ENCODE measurements at regions not wholly inside any gene's neighbourhood (a gene's known extent, or its start where the extent isn't known, plus 50 kb on each side); places are given as distances from the start of the nearest gene placed in this dataset.

- H3K79me2 ChIP-seq (ENCODE audit: insufficient read depth, low read length), result no peaks in the 10 kb centered on the region
- H3K9me3 ChIP-seq (ENCODE audit: low read length), result no peaks in the 10 kb centered on the region
Observed at GRCh38 chr5:166898166-166898565, 1393.3 kb upstream of the WWC1 start.

DNA sequence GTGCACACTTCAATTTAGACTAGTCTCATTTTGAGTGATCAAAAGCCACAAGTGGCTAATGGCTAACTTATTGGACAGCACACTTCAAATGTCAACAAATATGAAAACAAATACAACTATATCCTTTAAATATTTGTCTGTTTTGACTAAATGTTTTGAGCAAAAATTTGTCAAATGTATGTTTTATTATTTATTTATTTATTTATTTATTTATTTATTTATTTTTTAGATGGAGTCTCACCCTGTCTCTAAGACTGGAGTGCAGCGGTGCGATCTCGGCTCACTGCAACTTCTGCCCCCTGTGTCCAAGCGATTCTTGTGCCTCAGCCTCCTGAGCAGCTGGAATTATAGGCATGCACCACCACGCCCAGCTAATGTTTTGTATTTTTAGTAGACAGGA, 1392.1 kb upstream of the WWC1 start:
- no peaks in the 10 kb centered on the region for H3K4me1 ChIP-seq (ENCODE audit: insufficient read depth, low read length, severe bottlenecking)
- H3K4me3 ChIP-seq (ENCODE audit: low read depth, low read length, poor library complexity, severe bottlenecking), result no peak overlapping the region
- no peaks in the 10 kb centered on the region for H3K9me2 ChIP-seq (ENCODE audit: low read depth, low read length)
- H3K9ac ChIP-seq (ENCODE audit: low read length), result no peak overlapping the region
- H2AFZ ChIP-seq (ENCODE audit: low read length), result no peak overlapping the region
- H3K36me3 ChIP-seq (ENCODE audit: insufficient read depth, low read length), result no peaks in the 10 kb centered on the region
- H4K20me1 ChIP-seq (ENCODE audit: insufficient read depth, low read length), result no peaks in the 10 kb centered on the region
- H3K79me2 ChIP-seq (ENCODE audit: insufficient read depth, low read length), result no peaks in the 10 kb centered on the region
- no peak overlapping the region for H3K27ac ChIP-seq (ENCODE audit: low read depth, low read length, poor library complexity, severe bottlenecking)
- no peaks in the 10 kb centered on the region for H3K9me3 ChIP-seq (ENCODE audit: low read length)
- TF ChIP-seq CTCF (IDR thresholded peaks at IDR 0.05; ENCODE audit: low read length) (no peak), EZH2 (IDR thresholded peaks at IDR 0.05; ENCODE audit: borderline replicate concordance, low read length) (no peak)
- no peak overlapping the region for H3K4me2 ChIP-seq (ENCODE audit: low read length)
- H3F3A ChIP-seq (ENCODE audit: insufficient read depth, low read length), result no peaks in the 10 kb centered on the region
- no peaks in the 10 kb centered on the region for H3K27me3 ChIP-seq (ENCODE audit: insufficient read depth, low read length)

More at GRCh38 chr5:166898166-166898565, 1393.3 kb upstream of the WWC1 start:
- H3K4me1 ChIP-seq (ENCODE audit: insufficient read depth, low read length, severe bottlenecking), result no peaks in the 10 kb centered on the region
- H4K20me1 ChIP-seq (ENCODE audit: insufficient read depth, low read length), result no peaks in the 10 kb centered on the region
- H3F3A ChIP-seq (ENCODE audit: insufficient read depth, low read length), result no peaks in the 10 kb centered on the region
- H3K27me3 ChIP-seq (ENCODE audit: insufficient read depth, low read length), result no peaks in the 10 kb centered on the region
- no peaks in the 10 kb centered on the region for H3K9me2 ChIP-seq (ENCODE audit: low read depth, low read length)
- no peak overlapping the region for H3K4me2 ChIP-seq (ENCODE audit: low read length)
- no peak overlapping the region for H2AFZ ChIP-seq (ENCODE audit: low read length)
- no peaks in the 10 kb centered on the region for H3K36me3 ChIP-seq (ENCODE audit: insufficient read depth, low read length)
- no peak overlapping the region for H3K4me3 ChIP-seq (ENCODE audit: low read depth, low read length, poor library complexity, severe bottlenecking)
- H3K9ac ChIP-seq (ENCODE audit: low read length), result no peak overlapping the region
- no peak overlapping the region for H3K27ac ChIP-seq (ENCODE audit: low read depth, low read length, poor library complexity, severe bottlenecking)
- TF ChIP-seq EZH2 (IDR thresholded peaks at IDR 0.05; ENCODE audit: borderline replicate concordance, low read length) (no peak), CTCF (IDR thresholded peaks at IDR 0.05; ENCODE audit: low read length) (no peak)

- Histone ChIP-seq H3K27ac (ENCODE audit: low read depth, low read length, poor library complexity, severe bottlenecking) (no peak overlapping the region), H3K9ac (ENCODE audit: low read length) (no peak overlapping the region), H3F3A (ENCODE audit: insufficient read depth, low read length) (no peaks in the 10 kb centered on the region), H3K4me1 (ENCODE audit: insufficient read depth, low read length, severe bottlenecking) (no peaks in the 10 kb centered on the region), H3K79me2 (ENCODE audit: insufficient read depth, low read length) (no peaks in the 10 kb centered on the region), H2AFZ (ENCODE audit: low read length) (no peak overlapping the region), H3K9me3 (ENCODE audit: low read length) (no peaks in the 10 kb centered on the region), H3K27me3 (ENCODE audit: insufficient read depth, low read length) (no peaks in the 10 kb centered on the region), H3K36me3 (ENCODE audit: insufficient read depth, low read length) (no peaks in the 10 kb centered on the region), H3K4me2 (ENCODE audit: low read length) (no peak overlapping the region), H3K4me3 (ENCODE audit: low read depth, low read length, poor library complexity, severe bottlenecking) (no peak overlapping the region), H3K9me2 (ENCODE audit: low read depth, low read length) (no peaks in the 10 kb centered on the region), H4K20me1 (ENCODE audit: insufficient read depth, low read length) (no peaks in the 10 kb centered on the region)
- TF ChIP-seq CTCF (IDR thresholded peaks at IDR 0.05; ENCODE audit: low read length) (no peak), EZH2 (IDR thresholded peaks at IDR 0.05; ENCODE audit: borderline replicate concordance, low read length) (no peak)
Observed at GRCh38 chr5:166904571-166904970, 1386.9 kb upstream of the WWC1 start.
